ENCODE measurements at regions not wholly inside any gene's neighbourhood (a gene's known extent, or its start where the extent isn't known, plus 50 kb on each side); places are given as distances from the start of the nearest gene placed in this dataset.

DNA sequence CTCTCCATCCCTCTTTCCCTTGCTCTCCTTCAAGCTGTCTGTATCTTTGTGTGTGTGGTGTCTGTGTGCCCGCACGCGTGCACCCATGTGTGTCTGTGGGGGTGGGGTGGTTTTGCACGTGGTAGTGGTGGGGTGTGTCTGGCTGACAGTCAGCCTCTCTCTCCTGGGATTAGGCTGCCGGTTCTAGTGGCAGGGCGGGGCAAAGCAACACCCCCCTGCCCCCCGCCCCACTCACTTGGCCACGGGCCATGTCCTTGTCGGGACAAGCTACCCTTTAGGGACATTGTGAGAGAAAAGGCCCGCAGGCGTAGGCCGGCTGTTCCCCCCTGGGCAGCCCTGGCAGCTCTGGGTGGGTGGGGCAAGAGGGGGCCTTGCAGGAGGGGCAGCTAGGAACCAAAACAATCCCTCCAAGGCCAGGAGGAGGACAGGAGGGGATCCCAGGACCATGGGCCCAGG is 182.6 kb downstream of the ALG10 start:
- Histone ChIP-seq H3K4me3 (ENCODE audit: low read depth in 1 of 3, low read length in 3 of 3) (no peak overlapping the region), H3K9me3 (ENCODE audit: control insufficient read depth in 4 of 4, low read length in 3 of 4) (no peaks in the 10 kb centered on the region), H3K9ac (ENCODE audit: low read depth in 1 of 2, low read length in 2 of 2) (no peak overlapping the region), H3K27me3 (ENCODE audit: control insufficient read depth in 4 of 4, insufficient read depth in 4 of 4, low read length in 3 of 4) (peaks cover 0 to 2% (median 0%) of the 10 kb centered on the region in 4 donors), H3K36me3 (ENCODE audit: control insufficient read depth in 4 of 4, insufficient read depth in 3 of 4, low read depth in 1 of 4, low read length in 3 of 4) (no peaks in the 10 kb centered on the region), H3K27ac (ENCODE audit: low read depth in 1 of 2, low read length in 2 of 2) (no peak overlapping the region), H3K4me1 (ENCODE audit: control insufficient read depth in 4 of 4, insufficient read depth in 4 of 4, low read length in 3 of 4) (no peaks in the 10 kb centered on the region)
- TF ChIP-seq HNF4G (IDR thresholded peaks at IDR 0.05) = no peak
- no peak for TF ChIP-seq JUND (IDR thresholded peaks at IDR 0.05)
- TF ChIP-seq REST (IDR thresholded peaks at IDR 0.05) = no peak
- TF ChIP-seq YY1 (IDR thresholded peaks at IDR 0.05) = no peak
- TF ChIP-seq, protein P1, sequence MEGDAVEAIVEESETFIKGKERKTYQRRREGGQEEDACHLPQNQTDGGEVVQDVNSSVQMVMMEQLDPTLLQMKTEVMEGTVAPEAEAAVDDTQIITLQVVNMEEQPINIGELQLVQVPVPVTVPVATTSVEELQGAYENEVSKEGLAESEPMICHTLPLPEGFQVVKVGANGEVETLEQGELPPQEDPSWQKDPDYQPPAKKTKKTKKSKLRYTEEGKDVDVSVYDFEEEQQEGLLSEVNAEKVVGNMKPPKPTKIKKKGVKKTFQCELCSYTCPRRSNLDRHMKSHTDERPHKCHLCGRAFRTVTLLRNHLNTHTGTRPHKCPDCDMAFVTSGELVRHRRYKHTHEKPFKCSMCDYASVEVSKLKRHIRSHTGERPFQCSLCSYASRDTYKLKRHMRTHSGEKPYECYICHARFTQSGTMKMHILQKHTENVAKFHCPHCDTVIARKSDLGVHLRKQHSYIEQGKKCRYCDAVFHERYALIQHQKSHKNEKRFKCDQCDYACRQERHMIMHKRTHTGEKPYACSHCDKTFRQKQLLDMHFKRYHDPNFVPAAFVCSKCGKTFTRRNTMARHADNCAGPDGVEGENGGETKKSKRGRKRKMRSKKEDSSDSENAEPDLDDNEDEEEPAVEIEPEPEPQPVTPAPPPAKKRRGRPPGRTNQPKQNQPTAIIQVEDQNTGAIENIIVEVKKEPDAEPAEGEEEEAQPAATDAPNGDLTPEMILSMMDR (IDR thresholded peaks at IDR 0.05; ENCODE audit: low read depth, low read length, missing input control) = no peak
- TF ChIP-seq ZBTB33 (IDR thresholded peaks at IDR 0.05) = no peak
- no peak for TF ChIP-seq ATF3 (IDR thresholded peaks at IDR 0.05)
- no peak for TF ChIP-seq NR2F2 (IDR thresholded peaks at IDR 0.05)
- TF ChIP-seq FOXA2 (IDR thresholded peaks at IDR 0.05) = no peak
- no peak for TF ChIP-seq HNF4A (conservative IDR thresholded peaks at IDR 0.05)
- no peak for TF ChIP-seq EGR1 (IDR thresholded peaks at IDR 0.05; ENCODE audit: low read depth in 2 of 2)
- no peak for TF ChIP-seq FOXA1 (IDR thresholded peaks at IDR 0.05)
- TF ChIP-seq, protein P2, sequence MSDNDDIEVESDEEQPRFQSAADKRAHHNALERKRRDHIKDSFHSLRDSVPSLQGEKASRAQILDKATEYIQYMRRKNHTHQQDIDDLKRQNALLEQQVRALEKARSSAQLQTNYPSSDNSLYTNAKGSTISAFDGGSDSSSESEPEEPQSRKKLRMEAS (IDR thresholded peaks at IDR 0.05) = no peak
- WGBS = 86% methylated on average over 12 of the region's 12 CpGs
- no peak for DNase-seq (ENCODE audit: low spot score)

DNA sequence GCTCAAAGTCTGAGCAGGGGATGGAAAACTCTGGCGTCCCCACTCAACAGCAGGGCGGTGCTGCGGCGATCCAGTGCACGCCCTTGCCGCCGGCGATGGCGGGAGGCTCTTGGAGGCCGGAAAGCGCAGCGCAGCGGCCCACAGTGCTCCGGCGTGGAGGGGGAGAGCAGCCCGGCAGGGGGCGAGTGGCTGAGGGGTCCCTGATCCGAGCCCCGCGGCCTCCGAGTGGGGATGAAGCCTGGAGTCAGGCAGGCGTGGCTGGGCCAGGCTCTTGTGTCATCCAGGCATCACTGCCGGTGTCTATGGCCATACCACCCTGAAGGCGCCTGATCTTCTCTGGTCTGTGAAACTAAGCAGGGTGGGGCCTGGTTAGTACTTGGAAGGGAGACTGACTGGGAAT is 183.1 kb downstream of the ALG10 start:
- 91% methylated on average over 24 of the region's 24 CpGs for WGBS
- no peaks in the 10 kb centered on the region for H3K9me3 ChIP-seq (ENCODE audit: control insufficient read depth in 4 of 4, low read length in 3 of 4)
- no peaks in the 10 kb centered on the region for H3K4me1 ChIP-seq (ENCODE audit: control insufficient read depth in 4 of 4, insufficient read depth in 4 of 4, low read length in 3 of 4)
- H3K27me3 ChIP-seq (ENCODE audit: control insufficient read depth in 4 of 4, insufficient read depth in 4 of 4, low read length in 3 of 4) = no peaks in the 10 kb centered on the region
- H3K27ac ChIP-seq (ENCODE audit: low read depth in 1 of 2, low read length in 2 of 2) = no peak overlapping the region
- no peak for TF ChIP-seq HNF4A (conservative IDR thresholded peaks at IDR 0.05)
- TF ChIP-seq RAD21 (IDR thresholded peaks at IDR 0.05) = no peak
- no peak for TF ChIP-seq RXRA (IDR thresholded peaks at IDR 0.05)
- TF ChIP-seq GABPA (IDR thresholded peaks at IDR 0.05 in 1 of 2, conservative IDR thresholded peaks at IDR 0.05 in 1 of 2) = no peak
- no peak for TF ChIP-seq FOXA2 (IDR thresholded peaks at IDR 0.05)
- no peak for TF ChIP-seq EGR1 (IDR thresholded peaks at IDR 0.05; ENCODE audit: low read depth in 2 of 2)
- TF ChIP-seq, protein P2 (IDR thresholded peaks at IDR 0.05) = no peak
- TF ChIP-seq HNF4G (IDR thresholded peaks at IDR 0.05) = no peak
- no peak for TF ChIP-seq ZBTB33 (IDR thresholded peaks at IDR 0.05)
- TF ChIP-seq YY1 (IDR thresholded peaks at IDR 0.05) = no peak
- TF ChIP-seq TAF1 (conservative IDR thresholded peaks at IDR 0.05) = no peak
- no peak for TF ChIP-seq ATF3 (IDR thresholded peaks at IDR 0.05)
- TF ChIP-seq, protein P1 (IDR thresholded peaks at IDR 0.05; ENCODE audit: low read depth, low read length, missing input control) = no peak
- TF ChIP-seq JUND (IDR thresholded peaks at IDR 0.05) = no peak
- no peak for TF ChIP-seq SP1 (IDR thresholded peaks at IDR 0.05)
- H3K9ac ChIP-seq (ENCODE audit: low read depth in 1 of 2, low read length in 2 of 2) = no peak overlapping the region
- H3K4me3 ChIP-seq (ENCODE audit: low read depth in 1 of 3, low read length in 3 of 3) = no peak overlapping the region
- no peaks in the 10 kb centered on the region for H3K36me3 ChIP-seq (ENCODE audit: control insufficient read depth in 4 of 4, insufficient read depth in 3 of 4, low read depth in 1 of 4, low read length in 3 of 4)
- DNase-seq (ENCODE audit: low spot score) = no peak
